HG02938 (cell line): ENCODE measurements at regions not wholly inside any gene's neighbourhood (a gene's known extent, or its start where the extent isn't known, plus 50 kb on each side); places are given as distances from the start of the nearest gene placed in this dataset.

Experiments used
- ATAC-seq: cut with Tn5 transposase; IDR thresholded peaks from one replicate; pipeline ENCODE4 v1.9.1; 2021; ENCODE audit warnings: mild to moderate bottlenecking, moderate library complexity; ENCODE audit not compliant: unreplicated experiment

GRCh38 chr7:136807598-136807997 is 60.9 kb upstream of the CHRM2 start:
- no peak for ATAC-seq

- no peak for ATAC-seq
These were observed 65.4 kb upstream of the CHRM2 start for GRCh38 chr7:136803028-136803427.

GRCh38 chr7:136783934-136784333 is 84.5 kb upstream of the CHRM2 start:
- ATAC-seq = no peak

- no peak for ATAC-seq
These were observed 126.5 kb upstream of the CHRM2 start for GRCh38 chr7:136741941-136742340.

GRCh38 chr7:136728945-136729344 is 139.5 kb upstream of the CHRM2 start:
- ATAC-seq = no peak

DNA sequence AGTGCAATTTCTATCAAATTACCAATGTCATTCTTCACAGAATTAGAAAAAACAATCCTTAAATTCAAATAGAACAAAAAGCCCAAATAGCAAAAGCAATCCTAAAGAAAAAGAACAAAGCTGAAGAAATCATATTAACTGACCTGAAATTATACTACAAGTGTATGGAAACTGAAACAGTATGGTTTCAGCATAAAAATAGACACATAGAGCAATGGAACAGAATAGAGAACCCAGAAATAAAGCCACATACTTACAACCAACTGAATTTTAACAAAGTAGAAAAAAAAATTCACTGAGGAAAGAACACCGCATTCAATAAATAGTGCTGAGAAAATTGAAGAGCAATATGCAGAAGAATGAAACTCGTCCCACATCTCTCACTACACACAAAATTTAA is 142.0 kb upstream of the CHRM2 start:
- ATAC-seq = no peak

GRCh38 chr7:136717910-136718557 is 150.4 kb upstream of the CHRM2 start:
- ATAC-seq = no peak

GRCh38 chr7:136714062-136714461 is 154.4 kb upstream of the CHRM2 start:
- ATAC-seq = no peak

- no peak for ATAC-seq
These were observed 157.7 kb upstream of the CHRM2 start for GRCh38 chr7:136710751-136711150.

DNA sequence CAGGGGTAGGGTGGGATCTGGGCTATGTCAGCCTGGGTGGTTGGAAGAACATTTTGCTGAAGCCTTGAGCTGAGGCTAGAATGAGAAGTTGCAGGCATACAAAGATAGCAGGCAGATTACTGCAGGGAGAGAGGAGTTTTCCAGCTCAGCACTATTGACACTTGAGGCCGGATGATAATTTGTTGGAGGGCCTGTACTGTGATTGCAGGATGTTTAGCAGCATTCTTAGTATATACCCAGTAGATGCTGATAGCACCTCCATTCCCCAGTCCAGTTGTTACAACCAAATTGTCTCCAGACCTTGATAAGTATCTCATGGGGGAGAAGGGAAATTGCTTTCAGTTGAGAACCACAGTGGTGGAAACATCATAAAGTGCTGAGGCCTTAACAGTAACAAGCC is 158.6 kb upstream of the CHRM2 start:
- no peak for ATAC-seq

- no peak for ATAC-seq
These were observed 165.5 kb upstream of the CHRM2 start for GRCh38 chr7:136702913-136703312.

DNA sequence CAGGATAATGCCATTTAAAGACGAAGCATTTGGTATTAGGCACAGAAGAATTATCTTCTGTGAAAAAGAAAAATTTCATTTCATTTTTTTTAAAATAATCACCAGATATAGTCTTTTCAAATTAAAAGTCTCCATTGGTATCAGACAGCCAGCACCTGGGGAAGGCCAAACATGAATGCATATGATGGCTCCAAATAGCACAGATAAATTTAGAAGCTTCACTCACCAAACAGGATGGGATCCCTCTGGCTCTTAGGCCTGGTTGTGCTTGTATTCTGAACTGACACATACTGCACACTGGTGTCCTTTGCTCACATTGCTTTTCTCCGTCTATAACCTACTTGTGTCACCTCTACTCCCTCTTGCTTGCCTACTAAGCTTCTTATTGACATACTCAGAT is 169.5 kb upstream of the CHRM2 start:
- no peak for ATAC-seq

DNA sequence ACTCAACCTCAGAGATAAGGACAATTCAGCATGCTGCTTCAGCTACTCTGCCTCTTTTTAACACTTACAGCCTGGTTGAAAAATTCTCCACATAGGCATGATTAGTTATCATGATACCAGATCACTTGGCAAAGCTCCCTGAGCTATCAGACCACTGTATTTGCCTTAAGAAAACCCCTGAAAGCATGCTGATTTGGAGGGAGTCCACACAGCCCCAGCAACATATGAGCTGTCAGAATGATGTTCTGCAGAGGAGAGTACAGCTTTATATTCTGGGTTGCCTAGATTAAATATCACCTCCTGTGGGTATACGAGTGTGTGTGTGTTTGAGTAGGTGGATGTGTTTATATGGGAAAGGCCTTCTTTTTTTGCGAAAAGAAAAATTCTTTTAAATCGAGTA is 170.2 kb upstream of the CHRM2 start:
- no peak for ATAC-seq

DNA sequence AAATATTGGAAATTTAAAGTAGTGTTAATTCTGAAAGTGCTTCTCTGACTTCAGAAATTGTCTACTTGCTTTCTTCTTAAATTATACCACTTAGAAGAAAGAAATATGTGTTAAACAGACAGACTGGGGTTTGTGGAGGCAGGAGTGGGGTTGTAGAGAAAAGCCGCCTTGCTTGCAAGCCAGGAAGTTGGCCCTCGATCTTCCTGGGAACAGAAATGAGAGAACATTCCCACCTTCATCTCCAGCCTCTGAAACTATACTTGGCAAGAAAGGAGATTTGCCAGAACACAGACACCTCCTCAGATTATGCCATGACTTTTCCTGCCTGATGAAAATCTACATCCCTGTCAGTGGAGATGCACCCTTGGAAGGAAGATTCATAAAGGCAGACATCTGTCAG is 171.2 kb upstream of the CHRM2 start:
- no peak for ATAC-seq

GRCh38 chr7:136693166-136694119 is 175.0 kb upstream of the CHRM2 start:
- no peak for ATAC-seq

GRCh38 chr7:136692221-136692620 is 176.2 kb upstream of the CHRM2 start:
- ATAC-seq = no peak

DNA sequence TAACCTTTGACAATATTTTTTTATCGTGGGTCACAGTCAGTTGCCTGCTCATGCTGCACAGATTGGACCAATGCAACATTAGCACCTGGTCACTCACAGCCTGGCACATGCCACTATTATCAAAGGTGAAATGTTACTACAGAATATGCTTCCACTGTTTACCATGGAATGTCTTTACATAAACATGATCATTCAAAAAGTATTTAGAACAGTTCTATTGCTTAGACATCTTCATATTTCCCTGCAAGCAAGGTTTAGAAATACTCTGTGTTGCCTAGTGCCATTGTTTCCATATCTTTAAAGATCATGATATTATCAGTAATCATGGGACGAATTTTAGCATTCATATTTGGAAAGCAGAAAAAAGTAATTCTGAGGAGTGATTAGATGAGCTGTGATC is 179.9 kb upstream of the CHRM2 start:
- no peak for ATAC-seq

GRCh38 chr7:136687693-136688322 is 180.6 kb upstream of the CHRM2 start:
- no peak for ATAC-seq

- no peak for ATAC-seq
These were observed 182.8 kb upstream of the CHRM2 start for GRCh38 chr7:136685501-136686173.

DNA sequence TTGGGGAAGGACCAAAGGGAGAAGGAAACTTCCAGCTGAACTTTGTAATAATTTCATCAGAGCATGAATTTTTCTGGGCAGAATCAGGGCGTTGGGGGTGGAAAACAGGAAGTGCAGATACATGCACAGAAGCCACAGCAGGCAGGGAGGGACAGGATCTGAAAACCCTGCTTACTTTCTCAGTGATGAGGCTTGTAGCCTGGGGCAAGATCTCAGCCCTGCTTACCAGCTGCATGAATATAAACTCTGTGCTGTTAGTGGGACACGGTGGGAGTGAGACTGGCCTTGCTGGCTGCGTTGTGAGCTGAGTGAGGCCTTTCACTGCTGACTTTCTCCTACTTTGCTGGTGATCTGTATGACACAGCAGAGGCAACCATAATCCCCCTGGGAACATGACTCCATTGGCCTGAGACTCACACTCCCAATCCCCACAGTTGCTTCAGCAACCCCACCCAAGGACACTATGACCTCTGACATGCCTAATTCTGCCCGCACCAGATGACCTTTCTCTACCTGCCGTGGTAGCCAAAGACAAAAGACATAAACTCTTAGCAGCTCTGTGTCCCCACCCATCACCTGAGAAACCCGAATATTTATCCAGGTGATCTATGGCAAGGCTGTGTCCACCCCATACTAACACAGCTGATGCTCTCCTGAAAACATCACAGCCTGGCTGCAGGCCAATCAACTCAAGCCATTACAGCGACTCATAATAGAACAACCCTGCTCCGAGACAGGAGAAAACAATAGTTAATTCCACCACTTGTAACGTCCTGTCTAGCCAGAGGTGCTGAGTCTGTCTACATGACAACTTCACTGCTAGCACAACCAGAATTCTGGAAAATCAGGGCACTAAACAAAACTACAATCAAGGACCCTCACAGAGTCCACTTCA is 190.7 kb upstream of the CHRM2 start:
- peak; percentile 68 for ATAC-seq
